ENCODE measurements at regions not wholly inside any gene's neighbourhood (a gene's known extent, or its start where the extent isn't known, plus 50 kb on each side); places are given as distances from the start of the nearest gene placed in this dataset.

DNA sequence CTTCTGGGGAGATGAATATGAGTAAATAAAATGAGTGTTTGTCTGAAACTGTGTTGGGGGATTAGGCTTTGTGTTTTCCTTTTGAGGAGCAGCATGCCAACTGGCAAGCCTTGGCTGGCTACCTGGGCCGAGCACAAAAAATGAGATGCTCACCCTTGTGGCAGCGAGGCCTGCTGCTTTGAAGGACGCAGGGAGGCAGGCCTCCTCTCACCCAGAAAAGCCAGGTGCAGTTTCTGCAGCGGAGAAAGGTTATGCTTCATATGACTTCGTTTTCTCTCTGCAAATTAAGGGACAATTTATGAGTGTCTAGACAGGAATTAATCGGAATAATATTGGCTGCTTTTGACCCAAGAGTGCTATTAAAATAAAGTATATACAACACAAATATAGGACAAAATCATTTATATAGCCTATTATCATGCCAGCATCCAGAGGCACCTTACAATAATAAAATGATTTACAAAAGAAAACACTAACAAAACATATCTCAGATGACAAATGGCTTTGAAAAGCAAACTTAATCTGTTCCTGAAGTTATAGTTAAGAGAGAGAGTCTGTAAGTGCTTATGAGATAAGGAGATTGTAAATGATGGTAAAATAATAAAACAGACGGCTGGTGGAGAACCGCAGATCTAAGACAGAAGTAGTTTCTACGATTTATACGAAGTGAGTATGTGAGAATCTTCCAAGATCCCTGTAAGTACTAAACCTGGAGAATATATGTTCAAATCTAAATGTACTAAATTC is 682.8 kb upstream of the NR2F2 start:
- no peak overlapping the region for H3K9ac ChIP-seq

DNA sequence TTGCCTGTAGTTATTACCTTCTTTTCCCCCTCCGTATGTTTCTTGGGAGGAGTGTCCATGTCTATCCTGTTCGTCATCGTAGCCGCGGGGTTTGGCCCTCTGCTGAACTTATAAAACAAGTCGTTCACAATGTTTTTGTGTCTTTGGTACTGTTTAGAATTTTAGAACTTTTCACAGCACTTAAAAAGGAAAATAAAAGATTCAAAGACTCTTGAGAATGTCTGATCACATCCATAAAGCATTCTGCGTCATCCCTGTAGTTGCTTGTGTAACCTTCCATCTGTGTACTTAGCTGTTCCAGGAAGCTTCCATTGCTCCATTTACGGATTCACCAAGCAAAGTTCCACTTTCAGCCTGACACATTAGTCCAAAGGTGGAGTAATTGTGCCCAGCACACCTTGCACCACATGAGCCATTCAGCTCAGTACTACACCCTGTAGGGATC is 677.1 kb upstream of the NR2F2 start:
- H3K36me3 ChIP-seq: no peaks in the 10 kb centered on the region
- no peak overlapping the region for H3K4me3 ChIP-seq
- H3K27ac ChIP-seq: no peak overlapping the region
- no peak overlapping the region for H3K4me2 ChIP-seq
- H4K20me1 ChIP-seq: no peaks in the 10 kb centered on the region
- no peak overlapping the region for H3K9ac ChIP-seq
- peaks cover 6% of the 10 kb centered on the region for H3K4me1 ChIP-seq
- no peaks in the 10 kb centered on the region for H3K27me3 ChIP-seq
- no peak for TF ChIP-seq Cebpa-rat (IDR thresholded peaks at IDR 0.05)
- H3K9me3 ChIP-seq: no peaks in the 10 kb centered on the region

More for the DNA sequence above, 682.8 kb upstream of the NR2F2 start:
- no peak overlapping the region for H3K4me2 ChIP-seq
- H3K27me3 ChIP-seq: no peaks in the 10 kb centered on the region
- no peak for TF ChIP-seq Cebpa-rat (IDR thresholded peaks at IDR 0.05)
- no peaks in the 10 kb centered on the region for H3K9me3 ChIP-seq
- H3K4me1 ChIP-seq: no peaks in the 10 kb centered on the region
- no peak overlapping the region for H3K27ac ChIP-seq
- H3K36me3 ChIP-seq: no peaks in the 10 kb centered on the region
- no peaks in the 10 kb centered on the region for H4K20me1 ChIP-seq
- H3K4me3 ChIP-seq: no peak overlapping the region

DNA sequence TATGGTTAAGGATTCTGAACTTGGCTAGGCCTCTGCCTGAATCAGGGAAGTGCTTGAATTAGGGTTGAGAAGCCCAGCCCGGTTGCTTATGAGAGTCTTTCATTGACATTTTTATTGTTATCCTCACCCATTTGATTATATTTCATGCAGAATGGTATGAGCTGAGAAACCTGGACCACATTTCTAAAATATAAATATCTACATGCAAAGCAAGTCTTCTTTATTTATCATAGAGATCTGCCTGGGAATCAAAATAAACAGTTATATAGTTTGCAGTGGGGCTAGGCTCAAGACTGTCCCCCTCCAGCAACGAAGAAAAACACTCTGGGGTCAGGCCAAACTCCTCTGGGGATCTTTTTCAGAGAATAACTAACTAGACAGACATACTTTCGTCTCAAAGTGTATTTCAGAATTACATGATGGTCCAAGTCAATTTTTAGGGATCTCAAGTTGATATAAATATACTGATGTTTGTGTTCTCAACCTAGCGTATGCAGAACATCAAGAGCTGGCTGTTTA is 675.4 kb upstream of the NR2F2 start:
- no peak for TF ChIP-seq Cebpa-rat (IDR thresholded peaks at IDR 0.05)

DNA sequence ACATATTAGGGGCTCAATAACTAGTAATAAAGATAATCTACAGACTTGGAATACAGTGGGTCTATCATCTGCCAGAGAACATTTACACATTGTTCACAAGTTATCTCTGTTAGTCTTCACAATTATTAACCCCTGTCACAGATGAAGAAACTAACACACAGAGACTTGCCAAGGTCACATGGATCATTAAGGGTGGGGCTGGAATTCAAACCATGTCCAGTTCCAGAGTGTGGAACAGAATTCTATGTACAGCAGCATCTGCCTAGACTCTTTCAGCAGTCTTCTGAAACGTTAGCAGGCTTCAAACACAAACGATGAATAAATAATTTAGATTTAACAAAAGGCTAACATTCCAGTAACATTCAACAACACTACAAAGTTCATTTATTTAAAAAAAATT is 673.9 kb upstream of the NR2F2 start:
- Histone ChIP-seq H3K9me3 (no peaks in the 10 kb centered on the region), H3K9ac (no peak overlapping the region), H3K4me2 (no peak overlapping the region), H4K20me1 (no peaks in the 10 kb centered on the region), H3K27ac (no peak overlapping the region), H3K4me1 (peaks cover 20% of the 10 kb centered on the region), H3K4me3 (no peak overlapping the region), H3K36me3 (no peaks in the 10 kb centered on the region), H3K27me3 (no peaks in the 10 kb centered on the region)
- TF ChIP-seq Cebpa-rat (IDR thresholded peaks at IDR 0.05): no peak

More for the DNA sequence above, 675.4 kb upstream of the NR2F2 start:
- Histone ChIP-seq H3K9ac (no peak overlapping the region), H3K4me2 (no peak overlapping the region), H3K9me3 (no peaks in the 10 kb centered on the region), H3K36me3 (no peaks in the 10 kb centered on the region), H4K20me1 (no peaks in the 10 kb centered on the region), H3K4me1 (peaks cover 20% of the 10 kb centered on the region), H3K4me3 (no peak overlapping the region), H3K27ac (no peak overlapping the region), H3K27me3 (no peaks in the 10 kb centered on the region)

DNA sequence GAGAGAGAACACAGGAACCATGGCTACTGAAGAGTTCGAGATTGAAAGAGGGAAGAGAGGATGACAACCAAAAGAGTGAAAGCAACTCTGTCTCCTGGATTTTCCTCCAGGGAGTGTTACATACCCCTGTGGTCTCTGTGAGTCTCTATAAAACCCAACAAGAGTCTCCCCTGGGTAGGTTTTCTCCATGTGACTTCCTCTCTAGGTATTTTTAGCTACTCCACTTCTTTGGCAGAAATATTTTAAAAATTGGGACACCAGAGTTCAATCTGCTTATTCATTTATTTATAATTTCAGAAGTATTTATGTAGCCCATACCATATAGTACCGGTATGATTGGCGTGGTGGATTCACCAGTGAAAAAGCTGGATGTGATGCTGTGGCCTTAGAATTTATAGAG is 671.7 kb upstream of the NR2F2 start:
- Histone ChIP-seq H4K20me1 (no peaks in the 10 kb centered on the region), H3K9ac (no peak overlapping the region), H3K27ac (no peak overlapping the region), H3K4me2 (peak overlapping the region; percentile 58), H3K36me3 (no peaks in the 10 kb centered on the region), H3K9me3 (no peaks in the 10 kb centered on the region), H3K4me1 (peaks cover 26% of the 10 kb centered on the region), H3K4me3 (no peak overlapping the region), H3K27me3 (no peaks in the 10 kb centered on the region)
- no peak for TF ChIP-seq Cebpa-rat (IDR thresholded peaks at IDR 0.05)

DNA sequence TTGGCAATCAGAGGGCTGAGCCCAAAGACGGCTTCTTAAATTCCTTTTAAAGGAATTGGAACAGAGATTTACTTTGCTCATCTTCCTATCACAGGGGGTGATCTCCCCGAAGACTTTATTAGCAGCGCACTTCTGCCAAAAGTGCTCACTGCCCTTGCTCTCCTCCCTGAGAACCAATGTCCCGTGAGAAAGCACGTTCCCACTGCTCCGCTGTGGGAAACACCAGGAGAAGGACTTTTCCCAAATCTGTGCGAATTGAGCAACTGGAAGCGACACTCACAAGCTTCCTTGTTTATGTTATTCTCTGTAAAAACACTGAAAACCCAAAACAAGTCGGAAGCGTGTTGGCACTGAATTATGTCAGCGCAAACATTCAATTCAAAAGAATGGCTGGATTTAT is 670.8 kb upstream of the NR2F2 start:
- Histone ChIP-seq H3K27me3 (no peaks in the 10 kb centered on the region), H3K4me1 (peaks cover 35% of the 10 kb centered on the region), H3K4me2 (peak overlapping the region; percentile 58), H3K27ac (no peak overlapping the region), H3K9ac (no peak overlapping the region), H3K4me3 (no peak overlapping the region), H3K9me3 (no peaks in the 10 kb centered on the region), H3K36me3 (no peaks in the 10 kb centered on the region), H4K20me1 (no peaks in the 10 kb centered on the region)
- TF ChIP-seq Cebpa-rat (IDR thresholded peaks at IDR 0.05): no peak

DNA sequence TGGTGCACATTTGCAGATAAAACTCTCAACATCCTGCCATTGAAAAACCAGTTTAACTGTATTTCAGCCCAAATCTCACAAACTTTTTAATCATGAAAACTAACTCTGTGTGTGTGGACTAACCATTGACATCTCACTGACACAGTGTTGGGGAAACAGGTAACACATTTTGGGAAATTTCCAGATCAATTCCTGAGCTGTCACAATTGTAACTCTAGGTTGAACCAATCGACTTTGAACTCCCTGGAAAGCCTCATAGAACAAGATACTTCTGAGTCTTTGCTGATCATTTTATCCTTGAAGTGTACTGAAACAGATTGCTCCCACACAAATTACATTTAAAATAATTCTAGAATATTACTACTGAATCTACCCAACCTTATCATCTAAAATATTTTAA is 667.9 kb upstream of the NR2F2 start:
- Histone ChIP-seq H3K27ac (no peak overlapping the region), H3K4me3 (no peak overlapping the region), H3K9me3 (no peaks in the 10 kb centered on the region), H3K4me2 (no peak overlapping the region), H3K4me1 (peaks cover 35% of the 10 kb centered on the region), H3K27me3 (no peaks in the 10 kb centered on the region), H3K9ac (no peak overlapping the region), H3K36me3 (no peaks in the 10 kb centered on the region), H4K20me1 (no peaks in the 10 kb centered on the region)
- no peak for TF ChIP-seq Cebpa-rat (IDR thresholded peaks at IDR 0.05)

DNA sequence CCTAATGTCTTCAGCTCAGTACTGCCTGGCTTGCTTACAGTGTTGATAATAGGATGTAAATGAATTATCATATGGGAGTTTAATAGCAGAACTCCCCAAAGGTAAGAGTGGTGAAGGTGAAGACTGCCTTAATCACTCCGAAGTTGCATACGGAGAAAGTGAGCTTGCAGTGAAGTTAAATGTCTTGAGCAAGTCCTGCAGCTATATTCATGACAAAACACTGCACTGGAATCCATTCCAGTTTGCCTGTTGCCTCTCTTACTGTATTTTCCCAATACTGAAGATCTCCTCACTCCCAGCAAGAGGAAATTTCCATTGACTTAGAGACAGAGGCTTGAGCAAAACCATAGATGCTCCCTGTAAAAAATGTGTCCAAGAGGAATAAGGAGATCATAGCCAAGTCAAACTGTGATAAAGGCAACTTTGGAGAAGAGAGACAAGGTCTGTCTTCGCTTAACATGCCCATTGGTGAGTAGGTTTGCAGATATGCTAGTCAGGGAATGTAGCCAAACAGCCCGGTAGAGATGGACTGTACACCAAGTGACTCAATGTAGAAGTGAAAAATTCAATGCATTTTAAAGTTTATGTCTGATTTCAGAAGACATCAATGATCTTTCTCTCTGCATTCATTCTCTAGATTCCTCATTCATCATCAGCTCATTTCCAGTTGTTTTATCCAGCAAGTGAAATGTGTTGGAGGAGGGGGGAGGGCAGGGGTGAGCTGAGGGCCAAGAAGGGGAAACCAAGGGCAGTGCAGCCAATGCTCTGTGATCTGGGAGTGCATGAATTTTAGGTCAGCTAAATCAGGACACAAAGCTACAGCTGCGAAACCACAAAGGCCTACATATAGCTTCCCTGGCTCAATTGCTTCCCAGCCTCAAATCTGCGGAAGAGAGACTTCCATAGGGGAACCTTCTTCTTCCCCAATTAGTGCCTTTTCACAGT is 667.1 kb upstream of the NR2F2 start:
- H3K9ac ChIP-seq: no peak overlapping the region
- peaks cover 29% of the 10 kb centered on the region for H3K4me1 ChIP-seq
- H4K20me1 ChIP-seq: no peaks in the 10 kb centered on the region
- H3K36me3 ChIP-seq: no peaks in the 10 kb centered on the region
- no peak overlapping the region for H3K27ac ChIP-seq
- no peak overlapping the region for H3K4me3 ChIP-seq
- H3K27me3 ChIP-seq: no peaks in the 10 kb centered on the region
- no peak for TF ChIP-seq Cebpa-rat (IDR thresholded peaks at IDR 0.05)
- peak overlapping the region; percentile 53 for H3K4me2 ChIP-seq
- no peaks in the 10 kb centered on the region for H3K9me3 ChIP-seq

DNA sequence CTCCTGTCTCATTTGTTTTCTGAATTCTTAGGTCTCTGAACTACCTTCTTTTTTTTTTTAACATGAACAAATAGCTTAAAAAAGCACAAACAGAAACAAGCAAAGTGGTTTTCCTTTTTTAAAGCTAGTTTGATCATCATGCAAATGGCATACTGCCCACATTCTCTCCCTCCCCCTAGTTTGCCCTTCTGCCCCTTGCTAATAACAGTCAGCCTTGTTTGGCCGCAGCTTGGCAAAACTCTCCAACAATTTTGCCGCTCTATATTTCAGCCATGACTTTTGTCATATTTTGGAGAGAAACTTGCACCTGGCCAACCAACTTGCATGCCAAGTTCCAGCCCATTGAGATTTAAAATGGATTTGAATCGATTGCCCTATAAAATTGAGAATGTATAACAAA is 666.0 kb upstream of the NR2F2 start:
- Histone ChIP-seq H3K4me2 (peak overlapping the region; percentile 53), H3K4me1 (peaks cover 19% of the 10 kb centered on the region), H3K27ac (no peak overlapping the region), H3K36me3 (no peaks in the 10 kb centered on the region), H3K4me3 (no peak overlapping the region), H3K9ac (no peak overlapping the region), H3K9me3 (no peaks in the 10 kb centered on the region), H3K27me3 (no peaks in the 10 kb centered on the region), H4K20me1 (no peaks in the 10 kb centered on the region)
- no peak for TF ChIP-seq Cebpa-rat (IDR thresholded peaks at IDR 0.05)

Measured in BLaER1 (cell line).